ENCODE measurements at regions not wholly inside any gene's neighbourhood (a gene's known extent, or its start where the extent isn't known, plus 50 kb on each side); places are given as distances from the start of the nearest gene placed in this dataset.

DNA sequence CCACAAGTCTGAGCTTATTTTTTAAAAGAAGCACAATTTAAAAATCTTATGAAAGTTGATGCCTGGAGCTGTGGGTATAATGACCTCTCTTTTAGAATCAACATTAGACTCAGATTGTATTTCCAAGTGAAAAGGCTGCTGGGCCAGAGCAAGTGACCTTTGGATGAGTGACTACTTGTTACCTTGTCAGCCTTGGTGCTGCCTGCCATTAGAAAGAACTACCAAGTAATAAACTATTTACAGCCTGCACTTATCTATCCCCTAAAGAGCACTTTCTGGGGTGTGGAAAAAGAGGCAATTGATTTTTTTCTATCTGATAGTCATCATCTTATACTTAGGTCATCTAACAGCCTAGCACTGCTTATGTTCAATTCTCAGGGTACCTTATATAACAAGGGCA, 134.9 kb upstream of the FBXL17 start:
- H3K27ac ChIP-seq = no peak overlapping the region
- TF ChIP-seq CTCF (IDR thresholded peaks at IDR 0.05) (no peak), EP300 (IDR thresholded peaks at IDR 0.05) (no peak), POLR2AphosphoS5 (IDR thresholded peaks at IDR 0.05) (no peak), POLR2A (IDR thresholded peaks at IDR 0.05) (no peak)

DNA sequence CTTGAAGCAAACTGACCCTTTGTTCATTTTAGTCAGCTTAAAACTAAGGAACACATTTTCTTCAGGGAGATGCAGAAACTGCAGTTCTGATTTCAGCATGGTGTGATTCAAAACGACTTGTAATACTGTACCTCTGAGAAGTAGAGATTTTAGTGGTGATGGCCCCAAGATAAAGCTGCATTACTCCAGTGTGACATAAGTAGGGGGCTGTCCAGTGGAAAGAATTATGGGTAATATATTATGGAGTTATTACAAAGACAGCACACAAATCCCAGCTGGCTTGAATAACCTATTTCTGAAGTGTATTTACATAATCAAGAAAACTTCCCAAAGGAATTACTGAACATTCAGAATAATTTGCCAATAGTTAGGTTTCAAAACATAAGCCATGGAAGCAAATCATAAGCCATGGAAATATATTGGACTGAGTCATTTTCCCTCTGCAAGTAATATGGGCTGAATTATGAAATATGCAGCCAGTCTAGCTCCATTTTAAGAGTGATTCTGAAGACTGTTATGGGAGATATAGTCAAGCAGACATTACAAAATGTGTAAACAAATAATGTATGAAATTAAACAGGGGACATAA, 133.7 kb upstream of the FBXL17 start:
- intact Hi-C loops (cut with DNase I) = no loop called here
- Histone ChIP-seq H3K4me1 (no peaks in the 10 kb centered on the region), H3K36me3 (no peaks in the 10 kb centered on the region), H3K27ac (no peak overlapping the region), H3K9me3 (no peaks in the 10 kb centered on the region), H3K4me3 (no peak overlapping the region), H3K27me3 (no peaks in the 10 kb centered on the region)
- WGBS, 2 donors = 50 to 53% methylated on average over 1 of the region's 1 CpG
- TF ChIP-seq POLR2AphosphoS5 (IDR thresholded peaks at IDR 0.05) = no peak
- TF ChIP-seq POLR2A (IDR thresholded peaks at IDR 0.05) = no peak
- no peak for DNase-seq

More for the DNA sequence above, 134.9 kb upstream of the FBXL17 start:
- Histone ChIP-seq H3K9me3 (no peaks in the 10 kb centered on the region), H3K4me1 (no peaks in the 10 kb centered on the region), H3K36me3 (no peaks in the 10 kb centered on the region), H3K4me3 (no peak overlapping the region), H3K27me3 (no peaks in the 10 kb centered on the region)
- no peak for DNase-seq
- intact Hi-C loops (cut with DNase I) = no loop called here

- Histone ChIP-seq H3K9me3 (no peaks in the 10 kb centered on the region), H3K4me1 (no peaks in the 10 kb centered on the region), H3K4me3 (no peak overlapping the region), H3K36me3 (no peaks in the 10 kb centered on the region), H3K27me3 (no peaks in the 10 kb centered on the region), H3K27ac (no peak overlapping the region)
- no peak for DNase-seq
- WGBS, 2 donors = 91 to 92% methylated on average over 3 of the region's 3 CpGs
- intact Hi-C loops (cut with DNase I) = no loop called here
- TF ChIP-seq EP300 (IDR thresholded peaks at IDR 0.05) (no peak), POLR2AphosphoS5 (IDR thresholded peaks at IDR 0.05) (no peak), POLR2A (IDR thresholded peaks at IDR 0.05) (no peak), CTCF (IDR thresholded peaks at IDR 0.05) (no peak)
Observed at GRCh38 chr5:108508979-108509378, 127.1 kb upstream of the FBXL17 start.

DNA sequence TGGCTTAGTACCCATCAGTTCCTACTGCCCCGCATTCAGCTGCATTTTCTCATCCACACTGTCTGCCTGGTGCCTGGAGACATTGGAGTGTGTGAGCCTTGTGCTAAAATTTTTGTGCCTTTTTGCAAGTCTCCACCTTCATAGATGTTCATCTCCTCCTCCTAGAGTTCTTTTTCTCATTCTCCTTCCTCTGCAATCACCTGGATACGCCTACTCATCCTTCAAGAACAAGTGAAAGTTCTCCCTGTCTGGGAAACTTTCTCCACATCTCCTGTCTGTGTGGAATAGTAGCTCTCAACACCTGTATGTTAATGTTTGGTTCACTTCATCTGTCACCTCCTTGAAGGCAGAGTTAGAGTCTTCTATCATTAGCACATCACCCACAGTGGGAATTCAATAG, 125.7 kb upstream of the FBXL17 start:
- no peaks in the 10 kb centered on the region for H3K36me3 ChIP-seq
- H3K4me1 ChIP-seq = no peaks in the 10 kb centered on the region
- H3K27ac ChIP-seq = no peak overlapping the region
- TF ChIP-seq EP300 (IDR thresholded peaks at IDR 0.05) = no peak
- intact Hi-C loops (cut with DNase I) = no loop called here
- DNase-seq = no peak
- no peaks in the 10 kb centered on the region for H3K9me3 ChIP-seq
- H3K27me3 ChIP-seq = no peaks in the 10 kb centered on the region
- H3K4me3 ChIP-seq = no peak overlapping the region
- 89 to 91% methylated on average over 2 of the region's 2 CpGs for WGBS, 2 donors

DNA sequence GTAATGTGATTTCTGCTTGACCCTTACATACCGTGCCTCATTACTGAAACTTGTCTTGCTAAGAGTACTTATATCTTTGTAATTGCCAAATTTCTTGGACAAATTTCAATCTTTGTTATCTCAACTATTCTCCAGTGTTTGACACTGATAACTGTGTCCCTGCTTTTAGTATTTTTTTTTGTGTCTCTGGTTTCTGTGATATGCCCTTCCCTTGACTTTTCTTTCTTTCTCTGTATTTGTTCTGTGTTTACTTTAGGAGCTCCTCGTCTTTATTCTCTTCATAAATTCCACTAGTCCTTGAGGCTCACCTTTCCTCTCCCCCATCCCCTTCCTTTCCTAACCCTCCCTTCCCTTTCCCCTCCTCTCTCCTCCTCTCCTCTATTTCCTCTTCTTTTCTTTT, 123.7 kb upstream of the FBXL17 start:
- Histone ChIP-seq H3K27me3 (no peaks in the 10 kb centered on the region), H3K36me3 (no peaks in the 10 kb centered on the region), H3K4me3 (no peak overlapping the region), H3K27ac (no peak overlapping the region), H3K9me3 (no peaks in the 10 kb centered on the region), H3K4me1 (no peaks in the 10 kb centered on the region)
- no peak for DNase-seq
- no peak for TF ChIP-seq EP300 (IDR thresholded peaks at IDR 0.05)
- no peak for TF ChIP-seq POLR2A (IDR thresholded peaks at IDR 0.05)
- no peak for TF ChIP-seq POLR2AphosphoS5 (IDR thresholded peaks at IDR 0.05)
- TF ChIP-seq CTCF (IDR thresholded peaks at IDR 0.05) = no peak
- 51 to 63% methylated on average over 2 of the region's 2 CpGs for WGBS, 2 donors
- intact Hi-C loops (cut with DNase I) = no loop called here

GRCh38 chr5:108504974-108505373, 123.1 kb upstream of the FBXL17 start:
- Histone ChIP-seq H3K4me3 (no peak overlapping the region), H3K36me3 (no peaks in the 10 kb centered on the region), H3K9me3 (peaks cover 0 to 4% (median 0%) of the 10 kb centered on the region in 4 donors), H3K27ac (no peak overlapping the region), H3K4me1 (no peaks in the 10 kb centered on the region), H3K27me3 (no peaks in the 10 kb centered on the region)
- 85 to 86% methylated on average over 1 of the region's 1 CpG for WGBS, 2 donors
- DNase-seq = no peak
- TF ChIP-seq CTCF (IDR thresholded peaks at IDR 0.05) (no peak), EP300 (IDR thresholded peaks at IDR 0.05) (no peak), POLR2A (IDR thresholded peaks at IDR 0.05) (no peak), POLR2AphosphoS5 (IDR thresholded peaks at IDR 0.05) (no peak)
- intact Hi-C loops (cut with DNase I) = no loop called here
